SU-DHL-6 (cell line): ENCODE measurements at regions not wholly inside any gene's neighbourhood (a gene's known extent, or its start where the extent isn't known, plus 50 kb on each side); places are given as distances from the start of the nearest gene placed in this dataset.

Experiments
- CTCF ChIP-seq: fragments of 200-600 bp; sonication (generic); IDR thresholded peaks from one replicate; pipeline ENCODE4 v1.5.1; 2017; ENCODE audit warnings: antibody characterized with exemption, mild to moderate bottlenecking, low read length, moderate library complexity; ENCODE audit not compliant: insufficient read depth, poor library complexity, severe bottlenecking
- EZH2phosphoT487 ChIP-seq: fragments of 200-600 bp; sonication (generic), shearing (Covaris generic); conservative IDR thresholded peaks from 2 replicates; pipeline ENCODE4 v1.6.1; 2018; ENCODE audit warnings: mild to moderate bottlenecking, antibody characterized with exemption, low read length, moderate library complexity, mixed read lengths

- TF ChIP-seq CTCF (no peak), EZH2phosphoT487 (no peak)
Measured at GRCh38 chr9:28976684-28977083, 1403.4 kb upstream of the C9orf72 start.
